OCI-LY3 (cell line): ENCODE measurements at regions not wholly inside any gene's neighbourhood (a gene's known extent, or its start where the extent isn't known, plus 50 kb on each side); places are given as distances from the start of the nearest gene placed in this dataset.
A peak's percentile ranks its signal among the peaks of the same experiment; 100 is the strongest.
"Not testable (repeated sequence)": the region's sequence is repeated elsewhere in the genome, so short reads cannot be mapped to it uniquely, and the experiment has no call there.

ENCODE experiments used
- H2AFZ ChIP-seq: fragments of 200-600, 300-600 bp; shearing (Covaris generic); 2 replicates; pipeline ENCODE4 v1.6.0; 2014; ENCODE audit warnings: antibody characterized with exemption, low read depth, low read length
- H3K27ac ChIP-seq: fragments of 200-600, 300-600 bp; sonication (generic); 2 replicates; pipeline ENCODE4 v1.5.1; 2014; ENCODE audit warnings: mild to moderate bottlenecking, low read length, moderate library complexity, mixed read lengths
- H3K27me3 ChIP-seq: fragments of 200-600, 300-600 bp; sonication (generic); 2 replicates; pipeline ENCODE4 v1.6.1; 2014; ENCODE audit warnings: low read depth, low read length, mixed read lengths
- H3K36me3 ChIP-seq: fragments of 200-600, 300-600 bp; sonication (generic); replicated peaks from 2 replicates; pipeline ENCODE3; 2014; ENCODE audit warnings: low read depth, low read length, mixed read lengths
- H3K4me1 ChIP-seq: fragments of 300-600, 200-600 bp; sonication (generic); 2 replicates; pipeline ENCODE4 v1.6.1; 2014; ENCODE audit warnings: low read length, mixed read lengths
- H3K4me2 ChIP-seq: fragments of 200-600, 300-600 bp; sonication (generic); 2 replicates; pipeline ENCODE4 v1.6.1; 2014; ENCODE audit warnings: low read length, mixed read lengths
- H3K4me3 ChIP-seq: fragments of 300-600, 200-600 bp; sonication (generic); 2 replicates; pipeline ENCODE4 v1.5.1; 2014; ENCODE audit warnings: antibody characterized with exemption, mild to moderate bottlenecking, low read length, moderate library complexity
- H3K79me2 ChIP-seq: fragments of 300-600, 200-600 bp; shearing (Covaris generic); 2 replicates; pipeline ENCODE4 v1.6.1; 2014; ENCODE audit warnings: mild to moderate bottlenecking, low read length, mixed read lengths
- H3K9ac ChIP-seq: fragments of 300-600, 200-600 bp; shearing (Covaris generic); 2 replicates; pipeline ENCODE4 v1.6.0; 2014; ENCODE audit warnings: mild to moderate bottlenecking, low read length, moderate library complexity
- H3K9me3 ChIP-seq: fragments of 200-600, 300-600 bp; shearing (Covaris generic); 2 replicates; pipeline ENCODE4 v1.6.1; 2014; ENCODE audit warnings: low read length, mixed read lengths; ENCODE audit not compliant: insufficient read depth
- H4K20me1 ChIP-seq: fragments of 200-600, 300-600 bp; sonication (generic); 2 replicates; pipeline ENCODE4 v1.6.1; 2016; ENCODE audit warnings: low read length, mixed read lengths; ENCODE audit not compliant: insufficient read depth
- CTCF ChIP-seq: fragments of 200-600, 300-600 bp; sonication (generic); IDR thresholded peaks from 2 replicates; pipeline ENCODE4 v1.5.1; 2014; ENCODE audit warnings: antibody characterized with exemption, low read length, low read depth
- EZH2phosphoT487 ChIP-seq: fragments of 200-600 bp; shearing (Covaris generic); IDR thresholded peaks from 2 replicates; pipeline ENCODE4 v1.6.1; 2018; ENCODE audit warnings: antibody characterized with exemption, mixed run types, low read depth

GRCh38 chr3:152591515-152591914 lies 243.4 kb upstream of the P2RY1 start:
- no peak for TF ChIP-seq EZH2phosphoT487
- TF ChIP-seq CTCF, result no peak
- H2AFZ ChIP-seq, result no peak overlapping the region
- H4K20me1 ChIP-seq, result no peaks in the 10 kb centered on the region
- no peak overlapping the region for H3K4me3 ChIP-seq
- no peak overlapping the region for H3K4me2 ChIP-seq
- no peak overlapping the region for H3K9ac ChIP-seq
- no peaks in the 10 kb centered on the region for H3K27me3 ChIP-seq
- no peak overlapping the region for H3K27ac ChIP-seq
- H3K79me2 ChIP-seq, result no peaks in the 10 kb centered on the region
- peaks cover 10% of the 10 kb centered on the region for H3K4me1 ChIP-seq
- no peaks in the 10 kb centered on the region for H3K9me3 ChIP-seq
- no peaks in the 10 kb centered on the region for H3K36me3 ChIP-seq

DNA sequence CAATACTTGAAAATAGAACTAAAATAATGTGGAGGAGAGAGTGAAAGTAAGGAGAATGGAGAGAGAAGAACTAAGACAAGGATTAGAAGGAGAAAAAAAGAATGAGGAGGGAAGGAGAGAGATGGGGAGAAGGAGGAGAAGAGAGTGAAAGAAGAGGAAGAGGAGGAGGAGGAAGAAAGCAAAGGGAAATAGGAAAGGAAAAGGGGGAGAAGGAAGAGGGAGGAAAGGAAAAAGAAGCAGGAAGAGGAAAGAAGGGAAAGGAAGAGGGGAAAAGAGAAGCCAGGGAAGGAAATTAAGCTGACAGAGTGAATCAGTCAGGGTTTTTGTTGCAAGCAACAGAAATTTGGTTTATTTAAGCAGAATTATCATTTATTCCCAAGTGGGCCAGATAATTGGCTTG lies 241.7 kb upstream of the P2RY1 start:
- H3K36me3 ChIP-seq, result no peaks in the 10 kb centered on the region
- TF ChIP-seq CTCF (no peak), EZH2phosphoT487 (no peak)
- H3K9ac ChIP-seq, result no peak overlapping the region
- no peak overlapping the region for H3K27ac ChIP-seq
- no peak overlapping the region for H3K4me2 ChIP-seq
- H2AFZ ChIP-seq, result no peak overlapping the region
- H3K27me3 ChIP-seq, result no peaks in the 10 kb centered on the region
- no peaks in the 10 kb centered on the region for H3K79me2 ChIP-seq
- no peak overlapping the region for H3K4me3 ChIP-seq
- H3K4me1 ChIP-seq, result peaks cover 14% of the 10 kb centered on the region
- no peaks in the 10 kb centered on the region for H4K20me1 ChIP-seq
- H3K9me3 ChIP-seq, result no peaks in the 10 kb centered on the region

DNA sequence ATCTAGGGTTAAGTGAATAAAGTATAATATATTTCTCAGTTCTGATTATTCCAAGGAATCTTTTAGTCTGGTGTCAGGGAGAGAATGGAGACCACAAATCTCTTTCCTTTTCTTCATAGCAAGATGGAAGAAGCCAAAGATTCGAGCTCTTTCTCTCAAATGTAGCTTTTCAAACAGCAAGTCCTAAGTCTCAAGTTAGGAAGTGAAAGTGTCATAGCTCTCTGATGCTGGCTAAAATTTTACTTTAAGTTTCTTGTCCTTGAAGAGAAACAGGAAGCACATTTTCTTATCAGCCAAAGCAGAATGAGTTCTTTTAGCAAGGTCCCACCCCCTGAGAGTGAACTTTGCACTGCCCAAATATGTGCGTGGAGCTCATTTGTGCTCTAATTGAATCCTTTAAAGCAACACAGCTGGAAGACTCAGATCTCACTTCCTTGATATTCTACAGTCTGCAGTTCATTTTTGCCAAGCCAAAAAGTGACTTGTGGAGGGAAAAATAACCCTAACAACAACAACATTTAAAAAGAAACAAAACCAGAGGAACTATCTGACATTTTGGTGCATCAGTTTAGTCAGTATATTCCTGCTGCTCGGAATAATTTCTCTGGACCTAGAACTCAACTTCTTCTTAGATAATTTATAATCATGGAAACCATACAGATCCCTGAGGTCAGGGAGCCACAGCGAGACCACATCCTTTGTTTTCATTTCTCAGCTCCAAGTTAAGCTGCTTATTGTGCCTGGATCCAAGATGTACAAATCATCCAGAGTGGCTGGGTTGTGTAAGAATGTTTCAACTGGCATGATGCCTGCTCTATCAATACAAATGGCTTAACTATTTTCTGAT lies 238.7 kb upstream of the P2RY1 start:
- Histone ChIP-seq H3K27me3 (no peaks in the 10 kb centered on the region), H4K20me1 (no peaks in the 10 kb centered on the region), H3K9me3 (no peaks in the 10 kb centered on the region), H2AFZ (peak overlapping the region; percentile 48), H3K9ac (peak overlapping the region; percentile 33), H3K36me3 (no peaks in the 10 kb centered on the region), H3K4me1 (peaks cover 14% of the 10 kb centered on the region), H3K4me3 (peak overlapping the region; percentile 35; the same call in 1 of the 2 replicates), H3K4me2 (peak overlapping the region; percentile 63), H3K79me2 (no peaks in the 10 kb centered on the region), H3K27ac (peak overlapping the region; percentile 77)
- no peak for TF ChIP-seq CTCF
- TF ChIP-seq EZH2phosphoT487, result no peak

- not testable (repeated sequence) for H3K27me3 ChIP-seq, H4K20me1 ChIP-seq, H3K9me3 ChIP-seq, H3K36me3 ChIP-seq, H3K79me2 ChIP-seq
- peak overlapping the region; percentile 33 for H3K9ac ChIP-seq
- peak overlapping the region; percentile 63 for H3K4me2 ChIP-seq
- peak overlapping the region; percentile 48 for H2AFZ ChIP-seq
- peaks cover 14% of the 10 kb centered on the region for H3K4me1 ChIP-seq
- H3K4me3 ChIP-seq, result peak overlapping the region; percentile 35; the same call in 1 of the 2 replicates
- H3K27ac ChIP-seq, result peak overlapping the region; percentile 77
Observed at GRCh38 chr3:152596832-152597231, 238.1 kb upstream of the P2RY1 start.
